Esophagus muscularis mucosa (tissue), 4 donors: ENCODE measurements at regions not wholly inside any gene's neighbourhood (a gene's known extent, or its start where the extent isn't known, plus 50 kb on each side); places are given as distances from the start of the nearest gene placed in this dataset.

Source experiments
- DNase-seq: peaks from one replicate; pipeline ENCODE4 v3.0.0-alpha.2; 2017; ENCODE audit errors: extremely low spot score
- H3K27ac ChIP-seq, 4 donors: fragments of 200-600 bp; sonication (generic); replicated peaks in 1 of 4; 1 replicate in 3 of 4; 2 replicates in 1 of 4; pipeline ENCODE4 v1.5.1; 2016 to 2019; ENCODE audit warnings: mild to moderate bottlenecking in 1 of 4
- H3K27me3 ChIP-seq, 4 donors: fragments of 200-600 bp; sonication (generic); one replicate each; pipeline versions ENCODE4 v1.5.1 to v1.6.0; 2016 to 2019
- H3K36me3 ChIP-seq, 4 donors: fragments of 200-600 bp; sonication (generic); one replicate each; pipeline ENCODE4 v1.5.1; 2016 to 2019
- H3K4me1 ChIP-seq, 4 donors: fragments of 200-600 bp; sonication (generic); one replicate each; pipeline ENCODE4 v1.5.1; 2016 to 2019
- H3K4me3 ChIP-seq, 4 donors: fragments of 200-600 bp; sonication (generic); 1 replicate in 2 of 4; 2 replicates in 2 of 4; pipeline ENCODE4 v1.5.1; 2016 to 2019; ENCODE audit warnings: mild to moderate bottlenecking in 4 of 4, moderate library complexity in 1 of 4
- H3K9me3 ChIP-seq, 4 donors: fragments of 200-600 bp; sonication (generic); 1 replicate in 3 of 4; 2 replicates in 1 of 4; pipeline ENCODE4 v1.5.1; 2016 to 2019
- EP300 ChIP-seq: sonication (generic); formaldehyde crosslinking; IDR thresholded peaks from one replicate; pipeline ENCODE4 v1.6.1; 2017; ENCODE audit warnings: antibody characterized with exemption
- POLR2A ChIP-seq: fragments of 450-650 bp; IDR thresholded peaks from one replicate; pipeline ENCODE4 v1.6.1; 2017; ENCODE audit warnings: antibody characterized with exemption, moderate library complexity, mild to moderate bottlenecking, low read depth
- POLR2AphosphoS5 ChIP-seq, 2 donors: sonication (generic); formaldehyde crosslinking; IDR thresholded peaks; one replicate each; pipeline ENCODE4 v1.6.1; 2017; ENCODE audit warnings: antibody characterized with exemption in 2 of 2
- WGBS: methylation state at CpG from one replicate; pipeline ENCODE4 v1.1.5; 2018; 5-methylcytosine and 5-hydroxymethylcytosine counted together
- intact Hi-C: fragments of 100-400 bp; cut with DNase I; formaldehyde crosslinking; loops from one replicate; pipeline ENCODE4 v1.15.1; 2023
- TF ChIP-seq, protein P1 (sequence below), 3 experiments: fragments of 200-600 bp in 2 of 3; fragments of 450-650 bp in 1 of 3; sonication (generic) in 2 of 3; IDR thresholded peaks; one replicate each; pipeline ENCODE4 v1.5.1; 2017 to 2019; ENCODE audit warnings: antibody characterized with exemption in 3 of 3, mild to moderate bottlenecking in 2 of 3, moderate library complexity in 1 of 3

DNA sequence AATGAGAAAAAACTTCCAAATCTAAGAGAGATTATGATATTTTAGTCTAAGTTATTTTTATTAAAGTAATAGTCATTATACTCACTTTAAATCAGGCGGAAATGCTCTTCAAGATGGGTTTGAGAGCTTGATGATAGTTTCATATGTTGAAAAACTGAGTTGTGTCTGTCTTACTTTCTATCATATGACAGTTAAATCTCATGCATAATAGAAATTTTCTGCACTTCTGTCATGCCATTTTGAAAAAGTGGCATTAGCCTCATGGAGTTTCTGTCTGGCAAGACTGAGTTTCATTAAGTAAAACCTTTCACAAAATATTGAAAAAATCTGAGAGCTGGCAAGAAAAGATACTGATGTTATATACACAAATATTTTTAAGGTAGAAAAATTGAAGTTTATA, 511.8 kb downstream of the EPHA3 start:
- no peaks in the 10 kb centered on the region for H3K27me3 ChIP-seq
- TF ChIP-seq EP300 (no peak), POLR2AphosphoS5 (IDR thresholded peaks at IDR 0.05) (no peak)
- H3K4me3 ChIP-seq: no peak overlapping the region
- H3K9me3 ChIP-seq: no peaks in the 10 kb centered on the region
- intact Hi-C loops: no loop called here
- no peak overlapping the region for H3K27ac ChIP-seq
- no peaks in the 10 kb centered on the region for H3K36me3 ChIP-seq
- WGBS: 93% methylated on average over 1 of the region's 1 CpG
- DNase-seq: no peak
- H3K4me1 ChIP-seq: no peaks in the 10 kb centered on the region

DNA sequence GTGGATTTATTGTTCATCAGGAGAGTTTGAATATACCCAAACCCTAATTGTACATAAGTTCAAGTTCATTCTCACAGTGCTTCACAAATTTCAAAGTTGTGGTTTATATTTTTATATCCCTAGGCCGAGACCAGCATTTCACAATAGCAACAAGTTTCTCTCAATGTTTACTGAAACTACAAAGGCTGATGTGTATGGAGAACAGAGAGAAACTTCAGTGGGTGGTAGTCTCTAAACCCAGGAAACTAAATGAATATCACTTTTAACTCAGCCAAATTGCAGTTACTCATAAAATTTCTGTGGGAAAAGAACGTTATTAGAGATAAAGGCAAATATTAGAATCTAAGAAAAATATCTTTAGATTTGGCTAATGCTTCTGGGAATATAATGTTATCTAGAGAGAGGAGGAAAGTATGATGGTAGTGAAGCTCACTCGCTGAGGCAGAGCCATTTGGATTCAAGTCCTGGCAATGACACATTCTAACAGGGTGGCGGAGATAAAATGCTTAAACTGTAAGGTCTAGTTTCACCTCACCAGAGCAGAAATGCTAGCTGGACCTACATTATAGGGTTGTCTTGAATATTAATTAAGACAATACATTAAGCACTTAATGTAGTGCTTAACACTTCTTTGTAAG, 514.8 kb downstream of the EPHA3 start:
- Histone ChIP-seq H3K4me3 (no peak overlapping the region), H3K9me3 (no peaks in the 10 kb centered on the region), H3K27me3 (no peaks in the 10 kb centered on the region), H3K36me3 (no peaks in the 10 kb centered on the region), H3K4me1 (no peaks in the 10 kb centered on the region), H3K27ac (no peak overlapping the region)
- no peak for DNase-seq
- intact Hi-C loops: no loop called here
- TF ChIP-seq, protein P1, sequence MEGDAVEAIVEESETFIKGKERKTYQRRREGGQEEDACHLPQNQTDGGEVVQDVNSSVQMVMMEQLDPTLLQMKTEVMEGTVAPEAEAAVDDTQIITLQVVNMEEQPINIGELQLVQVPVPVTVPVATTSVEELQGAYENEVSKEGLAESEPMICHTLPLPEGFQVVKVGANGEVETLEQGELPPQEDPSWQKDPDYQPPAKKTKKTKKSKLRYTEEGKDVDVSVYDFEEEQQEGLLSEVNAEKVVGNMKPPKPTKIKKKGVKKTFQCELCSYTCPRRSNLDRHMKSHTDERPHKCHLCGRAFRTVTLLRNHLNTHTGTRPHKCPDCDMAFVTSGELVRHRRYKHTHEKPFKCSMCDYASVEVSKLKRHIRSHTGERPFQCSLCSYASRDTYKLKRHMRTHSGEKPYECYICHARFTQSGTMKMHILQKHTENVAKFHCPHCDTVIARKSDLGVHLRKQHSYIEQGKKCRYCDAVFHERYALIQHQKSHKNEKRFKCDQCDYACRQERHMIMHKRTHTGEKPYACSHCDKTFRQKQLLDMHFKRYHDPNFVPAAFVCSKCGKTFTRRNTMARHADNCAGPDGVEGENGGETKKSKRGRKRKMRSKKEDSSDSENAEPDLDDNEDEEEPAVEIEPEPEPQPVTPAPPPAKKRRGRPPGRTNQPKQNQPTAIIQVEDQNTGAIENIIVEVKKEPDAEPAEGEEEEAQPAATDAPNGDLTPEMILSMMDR (IDR thresholded peaks at IDR 0.05): no peak
- TF ChIP-seq POLR2AphosphoS5 (IDR thresholded peaks at IDR 0.05) (no peak), POLR2A (no peak), EP300 (no peak)
- WGBS: 74% methylated on average over 4 of the region's 4 CpGs

DNA sequence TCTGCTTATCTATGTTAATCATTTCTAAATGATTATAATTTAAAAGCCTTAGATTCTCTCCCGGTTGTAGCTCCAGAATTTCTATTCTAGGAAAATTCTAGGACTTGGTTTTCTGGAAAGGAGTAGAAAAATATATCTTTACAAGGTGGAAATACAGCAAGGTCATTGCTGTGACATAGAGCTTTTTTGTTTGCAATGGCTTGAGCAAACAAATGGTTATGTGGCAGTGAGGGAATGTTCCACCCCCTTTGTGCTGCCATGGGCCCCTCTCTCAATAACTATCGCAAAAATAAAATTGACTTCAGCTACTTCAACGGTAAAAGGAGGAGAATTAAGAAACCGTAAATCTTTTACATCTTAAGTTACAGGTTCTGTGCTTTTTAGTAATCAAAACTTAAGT, 517.1 kb downstream of the EPHA3 start:
- TF ChIP-seq POLR2A (no peak), POLR2AphosphoS5 (IDR thresholded peaks at IDR 0.05) (no peak), EP300 (no peak)
- TF ChIP-seq, protein P1 (IDR thresholded peaks at IDR 0.05): no peak
- H3K4me3 ChIP-seq: no peak overlapping the region
- no peaks in the 10 kb centered on the region for H3K4me1 ChIP-seq
- H3K27ac ChIP-seq: no peak overlapping the region
- no peaks in the 10 kb centered on the region for H3K36me3 ChIP-seq
- no peak for DNase-seq
- intact Hi-C loops: no loop called here
- WGBS: 87% methylated on average over 4 of the region's 4 CpGs
- no peaks in the 10 kb centered on the region for H3K9me3 ChIP-seq
- H3K27me3 ChIP-seq: no peaks in the 10 kb centered on the region

DNA sequence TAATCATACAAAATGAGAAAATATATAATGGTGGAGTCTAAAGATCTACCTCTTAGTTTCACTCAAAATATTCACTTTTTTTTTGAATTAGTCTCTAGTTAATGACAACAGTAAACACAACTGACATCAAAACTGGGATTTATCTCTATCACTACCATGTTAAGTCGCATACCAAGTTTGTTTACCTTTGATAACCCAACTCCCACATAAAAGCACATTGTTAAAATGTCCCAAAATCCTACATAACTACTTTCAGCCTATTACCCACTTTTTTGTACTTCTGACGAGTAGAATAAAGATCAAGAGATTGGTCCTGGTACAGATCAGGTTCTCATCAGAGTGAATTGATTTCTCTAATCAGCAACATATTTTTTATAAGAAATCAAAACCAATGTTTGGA, 518.5 kb downstream of the EPHA3 start:
- no peak overlapping the region for H3K4me3 ChIP-seq
- TF ChIP-seq POLR2AphosphoS5 (IDR thresholded peaks at IDR 0.05): no peak
- TF ChIP-seq, protein P1 (IDR thresholded peaks at IDR 0.05): no peak
- TF ChIP-seq EP300: no peak
- no peak for TF ChIP-seq POLR2A
- intact Hi-C loops: no loop called here

DNA sequence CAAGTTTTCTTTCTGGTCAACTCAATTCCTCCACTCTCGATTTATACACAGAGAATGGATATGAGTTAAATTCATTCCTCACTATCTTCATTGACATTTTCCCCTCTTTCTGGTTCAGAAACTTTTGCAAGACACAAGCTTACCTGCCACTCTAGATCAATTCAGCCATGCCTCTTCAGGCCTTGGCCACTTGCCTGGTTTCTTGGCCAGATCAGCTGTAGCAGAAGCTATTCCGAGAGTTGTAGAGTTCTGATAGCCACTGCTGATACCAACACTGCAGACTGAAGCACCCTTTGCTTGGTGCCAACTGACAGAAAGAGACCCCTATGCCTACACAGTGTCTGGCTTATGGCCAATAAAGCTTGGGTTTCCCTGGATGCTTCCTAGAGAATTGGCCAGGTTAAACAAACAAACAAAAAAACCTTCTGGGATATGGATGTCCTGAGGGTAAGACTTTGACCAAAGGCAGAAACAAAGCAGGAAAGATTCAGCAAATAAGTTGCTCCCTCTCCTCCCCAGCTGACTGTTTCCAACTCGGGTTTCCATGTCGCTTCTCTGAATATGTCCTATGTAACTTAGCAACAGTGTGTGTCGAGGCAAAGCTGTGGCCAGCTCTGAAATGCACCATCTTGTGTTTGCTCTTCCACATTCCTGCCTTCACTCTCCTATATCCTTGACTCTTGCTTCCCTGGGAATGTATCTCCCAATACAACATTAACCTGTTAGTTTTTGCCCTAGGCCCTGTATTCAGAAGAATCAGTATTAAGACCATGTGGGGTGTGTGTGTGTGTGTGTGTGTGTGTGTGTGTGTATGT, 521.6 kb downstream of the EPHA3 start:
- no peak overlapping the region for H3K4me3 ChIP-seq
- 88% methylated on average over 5 of the region's 5 CpGs for WGBS
- no peaks in the 10 kb centered on the region for H3K27me3 ChIP-seq
- H3K27ac ChIP-seq: no peak overlapping the region
- no peak for DNase-seq
- no peaks in the 10 kb centered on the region for H3K9me3 ChIP-seq
- intact Hi-C loops: no loop called here
- H3K4me1 ChIP-seq: no peaks in the 10 kb centered on the region
- TF ChIP-seq POLR2A (no peak), EP300 (no peak), POLR2AphosphoS5 (IDR thresholded peaks at IDR 0.05) (no peak)
- TF ChIP-seq, protein P1 (IDR thresholded peaks at IDR 0.05): no peak
- H3K36me3 ChIP-seq: no peaks in the 10 kb centered on the region

More for the DNA sequence above, 518.5 kb downstream of the EPHA3 start:
- H3K9me3 ChIP-seq: no peaks in the 10 kb centered on the region
- H3K27ac ChIP-seq: no peak overlapping the region
- no peaks in the 10 kb centered on the region for H3K36me3 ChIP-seq
- no peaks in the 10 kb centered on the region for H3K27me3 ChIP-seq
- no peak for DNase-seq
- 82% methylated on average over 2 of the region's 2 CpGs for WGBS
- no peaks in the 10 kb centered on the region for H3K4me1 ChIP-seq
